Smooth muscle cell (in vitro differentiated cells): ENCODE measurements at regions not wholly inside any gene's neighbourhood (a gene's known extent, or its start where the extent isn't known, plus 50 kb on each side); places are given as distances from the start of the nearest gene placed in this dataset.

Experiments used
- DNase-seq: peaks from one replicate; lab custom pipeline; 2025; ENCODE audit not compliant: unreplicated experiment; lab: John Stamatoyannopoulos, UW
- H2AFZ ChIP-seq: fragments of 200-600 bp; sonication (generic); 2 replicates; pipeline ENCODE4 v1.6.0; 2016; ENCODE audit warnings: antibody characterized with exemption, low read depth, mild to moderate bottlenecking
- H3F3A ChIP-seq: fragments of 200-600 bp; sonication (generic); 2 replicates; pipeline ENCODE4 v1.6.0; 2017; ENCODE audit warnings: antibody characterized with exemption, low read depth
- H3K27ac ChIP-seq: fragments of 200-600 bp; sonication (generic); 2 replicates; pipeline ENCODE4 v1.5.1; 2016; ENCODE audit warnings: low read depth, mild to moderate bottlenecking
- H3K27me3 ChIP-seq: fragments of 200-600 bp; sonication (generic); 2 replicates; pipeline ENCODE4 v1.6.1; 2016; ENCODE audit warnings: low read depth, mild to moderate bottlenecking
- H3K36me3 ChIP-seq: fragments of 200-600 bp; sonication (generic); 2 replicates; pipeline ENCODE4 v1.5.1; 2016; ENCODE audit warnings: low read depth
- H3K4me1 ChIP-seq: fragments of 200-600 bp; sonication (generic); 2 replicates; pipeline ENCODE4 v1.5.1; 2016; ENCODE audit warnings: low read depth
- H3K4me2 ChIP-seq: fragments of 200-600 bp; sonication (generic); 2 replicates; pipeline ENCODE4 v1.6.0; 2016; ENCODE audit warnings: mild to moderate bottlenecking
- H3K4me3 ChIP-seq: fragments of 200-600 bp; sonication (generic); 2 replicates; pipeline ENCODE4 v1.5.1; 2016; ENCODE audit warnings: mild to moderate bottlenecking
- H3K79me2 ChIP-seq: fragments of 200-600 bp; sonication (generic); 2 replicates; pipeline ENCODE4 v1.6.0; 2016; ENCODE audit warnings: low read depth, mild to moderate bottlenecking
- H3K9ac ChIP-seq: fragments of 200-600 bp; sonication (generic); 2 replicates; pipeline ENCODE4 v1.6.0; 2016; ENCODE audit warnings: low read depth
- H3K9me3 ChIP-seq: fragments of 200-600 bp; sonication (generic); replicated peaks from 2 replicates; pipeline ENCODE4 v1.5.1; 2016; ENCODE audit warnings: low read depth
- H4K20me1 ChIP-seq: fragments of 200-600 bp; sonication (generic); 2 replicates; pipeline ENCODE4 v1.6.0; 2016; ENCODE audit warnings: low read depth
- WGBS: methylation state at CpG from one replicate; pipeline ENCODE4 v1.1.7; 2016; ENCODE audit warnings: low lambda C conversion rate; 5-methylcytosine and 5-hydroxymethylcytosine counted together
- TF ChIP-seq, protein P1 (sequence below): fragments of 200-600 bp; sonication (generic); IDR thresholded peaks from 2 replicates; pipeline ENCODE4 v1.5.1; 2017; ENCODE audit warnings: borderline replicate concordance, mild to moderate bottlenecking, antibody characterized with exemption; ENCODE audit not compliant: insufficient read depth, poor library complexity, severe bottlenecking

DNA sequence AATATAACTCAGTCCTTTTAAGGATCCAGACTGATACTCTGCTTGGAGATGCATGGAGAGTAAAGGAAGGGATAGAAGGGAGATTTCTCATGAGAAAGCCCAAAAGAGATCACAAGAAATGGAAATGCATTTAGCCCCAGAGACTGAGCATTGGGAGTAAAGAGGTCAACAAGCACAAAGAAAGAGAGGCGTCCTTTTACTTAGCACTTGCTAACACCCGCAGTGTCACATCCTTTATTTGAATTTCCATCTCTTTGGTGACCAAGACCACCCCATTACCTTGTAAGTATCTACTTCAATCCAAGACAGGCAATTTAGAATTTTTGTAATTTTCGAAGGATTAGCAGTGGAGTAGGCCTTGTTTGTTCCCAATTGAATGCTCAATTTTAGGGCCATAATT, 111.8 kb upstream of the DCC start:
- Histone ChIP-seq H3K36me3 (no peaks in the 10 kb centered on the region), H4K20me1 (no peaks in the 10 kb centered on the region), H3K4me3 (no peak overlapping the region), H3K4me1 (peaks cover 5% of the 10 kb centered on the region), H3F3A (no peaks in the 10 kb centered on the region), H3K27me3 (no peaks in the 10 kb centered on the region), H3K27ac (no peak overlapping the region), H3K9ac (no peak overlapping the region), H3K9me3 (no peaks in the 10 kb centered on the region), H3K4me2 (no peak overlapping the region), H2AFZ (no peak overlapping the region), H3K79me2 (no peaks in the 10 kb centered on the region)
- 57% methylated on average over 3 of the region's 3 CpGs for WGBS
- TF ChIP-seq, protein P1, sequence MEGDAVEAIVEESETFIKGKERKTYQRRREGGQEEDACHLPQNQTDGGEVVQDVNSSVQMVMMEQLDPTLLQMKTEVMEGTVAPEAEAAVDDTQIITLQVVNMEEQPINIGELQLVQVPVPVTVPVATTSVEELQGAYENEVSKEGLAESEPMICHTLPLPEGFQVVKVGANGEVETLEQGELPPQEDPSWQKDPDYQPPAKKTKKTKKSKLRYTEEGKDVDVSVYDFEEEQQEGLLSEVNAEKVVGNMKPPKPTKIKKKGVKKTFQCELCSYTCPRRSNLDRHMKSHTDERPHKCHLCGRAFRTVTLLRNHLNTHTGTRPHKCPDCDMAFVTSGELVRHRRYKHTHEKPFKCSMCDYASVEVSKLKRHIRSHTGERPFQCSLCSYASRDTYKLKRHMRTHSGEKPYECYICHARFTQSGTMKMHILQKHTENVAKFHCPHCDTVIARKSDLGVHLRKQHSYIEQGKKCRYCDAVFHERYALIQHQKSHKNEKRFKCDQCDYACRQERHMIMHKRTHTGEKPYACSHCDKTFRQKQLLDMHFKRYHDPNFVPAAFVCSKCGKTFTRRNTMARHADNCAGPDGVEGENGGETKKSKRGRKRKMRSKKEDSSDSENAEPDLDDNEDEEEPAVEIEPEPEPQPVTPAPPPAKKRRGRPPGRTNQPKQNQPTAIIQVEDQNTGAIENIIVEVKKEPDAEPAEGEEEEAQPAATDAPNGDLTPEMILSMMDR, result no peak
- no peak for DNase-seq

DNA sequence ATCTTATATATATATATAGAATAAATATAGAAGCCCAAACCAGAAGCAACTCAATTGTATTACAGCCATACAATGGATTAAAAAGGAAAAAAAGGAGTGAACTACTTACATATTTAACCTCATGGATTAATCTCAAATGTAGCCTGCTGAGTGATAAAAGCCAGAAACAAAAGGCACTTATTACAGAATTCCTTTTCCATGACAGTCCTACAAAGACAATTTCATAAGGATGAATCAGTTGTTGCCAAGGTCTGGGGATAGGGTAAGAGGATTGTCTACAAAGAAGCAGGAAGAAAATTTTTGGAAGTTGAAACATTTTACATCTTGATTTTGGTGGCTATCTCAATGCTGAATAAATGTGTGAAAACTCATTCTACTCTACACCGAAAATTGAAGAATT, 103.9 kb upstream of the DCC start:
- no peak overlapping the region for H3K9ac ChIP-seq
- TF ChIP-seq, protein P1, result no peak
- no peaks in the 10 kb centered on the region for H3K27me3 ChIP-seq
- no peaks in the 10 kb centered on the region for H3F3A ChIP-seq
- 86% methylated on average over 1 of the region's 1 CpG for WGBS
- no peak overlapping the region for H2AFZ ChIP-seq
- H3K4me2 ChIP-seq, result no peak overlapping the region
- no peaks in the 10 kb centered on the region for H3K36me3 ChIP-seq
- H3K79me2 ChIP-seq, result no peaks in the 10 kb centered on the region
- H3K4me3 ChIP-seq, result no peak overlapping the region
- no peak for DNase-seq
- H3K4me1 ChIP-seq, result no peaks in the 10 kb centered on the region
- no peaks in the 10 kb centered on the region for H4K20me1 ChIP-seq
- peak overlapping the region; percentile 55 for H3K27ac ChIP-seq
- H3K9me3 ChIP-seq, result no peaks in the 10 kb centered on the region

DNA sequence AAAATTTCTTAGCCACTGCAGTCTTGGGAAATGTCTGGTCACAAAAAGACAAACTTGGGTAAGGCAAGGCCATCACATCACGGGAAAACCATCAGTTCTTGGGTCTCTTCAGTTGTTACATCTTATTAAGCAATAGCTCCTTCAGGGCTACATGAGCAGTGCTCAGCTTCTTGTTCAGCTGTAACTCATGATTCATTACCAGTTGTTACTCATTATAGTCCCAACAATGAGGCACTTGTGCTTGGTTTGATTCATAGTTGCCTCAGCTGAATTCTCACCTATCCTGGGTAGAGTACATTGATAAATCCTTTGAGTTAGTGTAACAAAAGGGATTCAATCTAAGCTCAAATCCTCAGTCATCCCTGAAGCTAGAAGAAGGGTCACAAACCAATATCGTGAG, 102.4 kb upstream of the DCC start:
- Histone ChIP-seq H2AFZ (no peak overlapping the region), H4K20me1 (no peaks in the 10 kb centered on the region), H3K36me3 (no peaks in the 10 kb centered on the region), H3K4me2 (no peak overlapping the region), H3K27me3 (no peaks in the 10 kb centered on the region), H3K79me2 (no peaks in the 10 kb centered on the region), H3K9ac (no peak overlapping the region), H3F3A (no peaks in the 10 kb centered on the region), H3K4me3 (no peak overlapping the region), H3K27ac (peak overlapping the region; percentile 55), H3K9me3 (no peaks in the 10 kb centered on the region), H3K4me1 (no peaks in the 10 kb centered on the region)
- no peak for DNase-seq
- WGBS, result 80% methylated on average over 2 of the region's 2 CpGs
- TF ChIP-seq, protein P1, result no peak

DNA sequence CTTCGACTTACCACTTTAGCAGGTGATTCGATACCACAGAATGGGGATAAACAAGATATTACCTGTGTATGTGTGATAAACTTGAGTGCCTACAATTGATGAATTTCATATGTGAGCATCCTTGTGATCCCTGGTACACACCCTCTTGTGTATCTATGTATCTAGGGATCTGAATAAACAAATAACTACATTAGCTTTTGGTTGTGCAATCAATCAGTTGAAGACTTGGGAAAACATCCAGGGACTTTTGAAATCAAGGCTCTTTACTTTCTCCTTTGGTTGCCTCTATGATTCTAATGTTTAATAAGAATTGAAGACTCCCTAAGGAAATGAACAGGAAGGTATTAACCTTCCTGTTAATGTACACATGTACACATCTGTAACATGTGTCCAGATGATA, 97.3 kb upstream of the DCC start:
- Histone ChIP-seq H3K27me3 (no peaks in the 10 kb centered on the region), H3F3A (no peaks in the 10 kb centered on the region), H3K9ac (no peak overlapping the region), H3K4me1 (no peaks in the 10 kb centered on the region), H3K9me3 (no peaks in the 10 kb centered on the region), H3K4me3 (no peak overlapping the region), H2AFZ (no peak overlapping the region), H3K36me3 (no peaks in the 10 kb centered on the region), H4K20me1 (no peaks in the 10 kb centered on the region), H3K4me2 (no peak overlapping the region), H3K27ac (no peak overlapping the region), H3K79me2 (no peaks in the 10 kb centered on the region)
- no peak for DNase-seq
- 89% methylated on average over 2 of the region's 2 CpGs for WGBS
- TF ChIP-seq, protein P1, result no peak
